HepG2 (cell line): ENCODE measurements at regions not wholly inside any gene's neighbourhood (a gene's known extent, or its start where the extent isn't known, plus 50 kb on each side); places are given as distances from the start of the nearest gene placed in this dataset.

Experiments
- ERF ChIP-seq: IDR thresholded peaks from 2 replicates; pipeline ENCODE4 v1.6.1; 2018; ENCODE audit warnings: missing biosample characterization, missing genetic modification reagents
- EZH2 ChIP-seq: conservative IDR thresholded peaks from 2 replicates; pipeline ENCODE4 v1.6.1; 2012; ENCODE audit warnings: mild to moderate bottlenecking, low read depth, low read length, moderate library complexity
- KDM1A ChIP-seq: IDR thresholded peaks from 2 replicates; pipeline ENCODE4 v1.6.1; 2016; ENCODE audit warnings: missing compliant biosample characterization
- PAX8 ChIP-seq: sonication (generic); formaldehyde crosslinking; IDR thresholded peaks from 2 replicates; pipeline ENCODE4 v1.8.0; 2022; ENCODE audit warnings: mild to moderate bottlenecking, missing genetic modification reagents, borderline replicate concordance
- PPARG ChIP-seq: conservative IDR thresholded peaks from 2 replicates; pipeline ENCODE4 v1.6.1; 2016; ENCODE audit warnings: missing biosample characterization, missing genetic modification reagents
- SNAPC2 ChIP-seq: sonication (generic); formaldehyde crosslinking; IDR thresholded peaks from 2 replicates; pipeline ENCODE4 v1.8.1; 2022; ENCODE audit warnings: mild to moderate bottlenecking, missing genetic modification reagents
- ZNF646 ChIP-seq: sonication (generic); formaldehyde crosslinking; IDR thresholded peaks from 2 replicates; pipeline ENCODE4 v1.9.0; 2021; ENCODE audit warnings: mild to moderate bottlenecking, missing genetic modification reagents
- TF ChIP-seq, protein P1 (sequence below): sonication (generic); formaldehyde crosslinking; IDR thresholded peaks from 2 replicates; pipeline ENCODE4 v1.9.0; 2021; ENCODE audit warnings: missing genetic modification reagents, borderline replicate concordance

- TF ChIP-seq, protein P1, sequence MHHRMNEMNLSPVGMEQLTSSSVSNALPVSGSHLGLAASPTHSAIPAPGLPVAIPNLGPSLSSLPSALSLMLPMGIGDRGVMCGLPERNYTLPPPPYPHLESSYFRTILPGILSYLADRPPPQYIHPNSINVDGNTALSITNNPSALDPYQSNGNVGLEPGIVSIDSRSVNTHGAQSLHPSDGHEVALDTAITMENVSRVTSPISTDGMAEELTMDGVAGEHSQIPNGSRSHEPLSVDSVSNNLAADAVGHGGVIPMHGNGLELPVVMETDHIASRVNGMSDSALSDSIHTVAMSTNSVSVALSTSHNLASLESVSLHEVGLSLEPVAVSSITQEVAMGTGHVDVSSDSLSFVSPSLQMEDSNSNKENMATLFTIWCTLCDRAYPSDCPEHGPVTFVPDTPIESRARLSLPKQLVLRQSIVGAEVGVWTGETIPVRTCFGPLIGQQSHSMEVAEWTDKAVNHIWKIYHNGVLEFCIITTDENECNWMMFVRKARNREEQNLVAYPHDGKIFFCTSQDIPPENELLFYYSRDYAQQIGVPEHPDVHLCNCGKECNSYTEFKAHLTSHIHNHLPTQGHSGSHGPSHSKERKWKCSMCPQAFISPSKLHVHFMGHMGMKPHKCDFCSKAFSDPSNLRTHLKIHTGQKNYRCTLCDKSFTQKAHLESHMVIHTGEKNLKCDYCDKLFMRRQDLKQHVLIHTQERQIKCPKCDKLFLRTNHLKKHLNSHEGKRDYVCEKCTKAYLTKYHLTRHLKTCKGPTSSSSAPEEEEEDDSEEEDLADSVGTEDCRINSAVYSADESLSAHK (CRISPR knock-in tag): no peak
- TF ChIP-seq SNAPC2 (CRISPR knock-in tag): no peak
- no peak for TF ChIP-seq PPARG
- no peak for TF ChIP-seq PAX8 (CRISPR knock-in tag)
- TF ChIP-seq ERF (CRISPR knock-in tag): no peak
- no peak for TF ChIP-seq ZNF646
- TF ChIP-seq KDM1A (CRISPR knock-in tag): no peak
- TF ChIP-seq EZH2: no peak
- TF ChIP-seq, all 625 proteins: peak for 0
Observed at GRCh38 chr2:41725901-41726300, 321.9 kb upstream of the PKDCC start (continued).
